CD8-positive, alpha-beta memory T cell (primary cell): ENCODE measurements at regions not wholly inside any gene's neighbourhood (a gene's known extent, or its start where the extent isn't known, plus 50 kb on each side); places are given as distances from the start of the nearest gene placed in this dataset.
A peak's percentile ranks its signal among the peaks of the same experiment; 100 is the strongest.

Experiments
- CTCF ChIA-PET: fragments of 350-600 bp; sonication (Branson Sonifier 250); formaldehyde crosslinking; loops from one replicate; lab custom pipeline; 2021; ENCODE audit warnings: antibody characterized with exemption; lab: Charles Lee
- POLR2A ChIA-PET: fragments of 350-600 bp; sonication (Branson Sonifier 250); formaldehyde crosslinking; loops from one replicate; lab custom pipeline; 2021; ENCODE audit warnings: antibody characterized with exemption; lab: Charles Lee
- DNase-seq, 5 donors: peaks; one replicate each; pipeline versions ENCODE4 v3.0.0 to v3.0.0-alpha.2; 2020 to 2022; ENCODE audit warnings: mixed read lengths in 1 of 5
- H3K27ac ChIP-seq: one replicate; pipeline ENCODE4 v1.7.0; 2013; ENCODE audit warnings: low read depth, mild to moderate bottlenecking, low read length, moderate library complexity
- H3K27me3 ChIP-seq: 2 replicates; pipeline ENCODE4 v1.7.0; 2013; ENCODE audit warnings: low read length, mild to moderate bottlenecking; ENCODE audit not compliant: insufficient read depth, poor library complexity, severe bottlenecking
- H3K36me3 ChIP-seq: 2 replicates; pipeline ENCODE4 v1.7.0; 2013; ENCODE audit warnings: mild to moderate bottlenecking, low read length, moderate library complexity; ENCODE audit not compliant: insufficient read depth
- H3K4me1 ChIP-seq: 2 replicates; pipeline ENCODE4 v1.7.0; 2013; ENCODE audit warnings: mild to moderate bottlenecking, low read length, moderate library complexity; ENCODE audit not compliant: insufficient read depth
- H3K4me3 ChIP-seq: 2 replicates; pipeline ENCODE4 v1.7.0; 2013; ENCODE audit warnings: mild to moderate bottlenecking, low read length
- H3K9me3 ChIP-seq: 2 replicates; pipeline ENCODE4 v1.7.0; 2013; ENCODE audit warnings: mild to moderate bottlenecking, low read length
- H3K27ac Mint-ChIP-seq, 8 donors: one replicate each; pipeline ENCODE4 v1.8.0; 2020 to 2021; ENCODE audit warnings: mixed read lengths in 8 of 8, mild to moderate bottlenecking in 6 of 8, inconsistent platforms in 3 of 8, moderate library complexity in 3 of 8
- H3K27me3 Mint-ChIP-seq, 2 donors: one replicate each; pipeline ENCODE4 v1.8.0; 2020 to 2021; ENCODE audit warnings: mixed read lengths in 2 of 2, mild to moderate bottlenecking in 1 of 2, moderate library complexity in 1 of 2
- H3K36me3 Mint-ChIP-seq, 3 donors: one replicate each; pipeline ENCODE4 v1.8.0; 2020 to 2021; ENCODE audit warnings: mixed read lengths in 3 of 3, inconsistent platforms in 1 of 3, mild to moderate bottlenecking in 1 of 3
- H3K4me1 Mint-ChIP-seq, 3 donors: one replicate each; pipeline ENCODE4 v1.8.0; 2020 to 2021; ENCODE audit warnings: mixed read lengths in 3 of 3, inconsistent platforms in 1 of 3, mild to moderate bottlenecking in 1 of 3
- H3K4me3 Mint-ChIP-seq, 7 donors: one replicate each; pipeline ENCODE4 v1.8.0; 2020 to 2021; ENCODE audit warnings: mixed read lengths in 7 of 7, mild to moderate bottlenecking in 6 of 7, moderate library complexity in 4 of 7, inconsistent platforms in 2 of 7
- H3K9me3 Mint-ChIP-seq, 5 donors: one replicate each; pipeline ENCODE4 v1.8.0; 2020 to 2022; ENCODE audit warnings: mixed read lengths in 5 of 5, mild to moderate bottlenecking in 3 of 5, moderate library complexity in 2 of 5, inconsistent platforms in 1 of 5

DNA sequence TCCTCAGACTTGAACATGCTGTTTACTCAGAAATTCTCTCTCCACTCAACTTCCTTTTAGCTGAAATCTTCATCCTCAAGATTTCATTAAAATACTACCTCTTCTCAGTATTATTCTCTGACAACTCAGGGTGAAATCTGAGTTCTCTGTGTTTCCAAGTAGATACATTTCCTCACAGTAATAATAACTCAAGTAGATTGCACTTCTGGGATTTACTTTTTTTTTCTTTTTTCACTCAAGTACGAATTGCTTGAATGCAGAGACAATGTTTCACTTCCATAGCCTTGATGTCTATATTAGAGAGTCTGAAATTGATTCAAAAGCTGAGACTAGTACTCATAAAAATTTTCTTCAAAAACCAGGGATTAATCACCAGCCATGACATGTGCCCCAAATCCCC lies 166.4 kb downstream of the SLITRK5 start:
- no peak for DNase-seq
- H3K36me3 Mint-ChIP-seq, result no peaks in the 10 kb centered on the region
- ChIA-PET CTCF (no interaction called here), POLR2A (no interaction called here)
- H3K27ac ChIP-seq, result no peak overlapping the region
- H3K9me3 ChIP-seq, result no peaks in the 10 kb centered on the region
- peaks cover 0 to 11% (median 4%) of the 10 kb centered on the region in 5 donors for H3K9me3 Mint-ChIP-seq
- H3K4me3 ChIP-seq, result no peak overlapping the region
- H3K27ac Mint-ChIP-seq, result peak overlapping the region in 1 of 8 donors; percentile 37
- H3K36me3 ChIP-seq, result no peaks in the 10 kb centered on the region
- no peaks in the 10 kb centered on the region for H3K4me1 ChIP-seq
- H3K4me1 Mint-ChIP-seq, result no peaks in the 10 kb centered on the region
- H3K4me3 Mint-ChIP-seq, result no peak overlapping the region
- H3K27me3 ChIP-seq, result no peaks in the 10 kb centered on the region
- no peaks in the 10 kb centered on the region for H3K27me3 Mint-ChIP-seq

GRCh38 chr13:87837946-87838345 lies 166.8 kb downstream of the SLITRK5 start:
- Mint-ChIP-seq H3K9me3 (peaks cover 0 to 11% (median 4%) of the 10 kb centered on the region in 5 donors), H3K27ac (no peak overlapping the region), H3K4me3 (no peak overlapping the region), H3K36me3 (no peaks in the 10 kb centered on the region), H3K27me3 (no peaks in the 10 kb centered on the region), H3K4me1 (no peaks in the 10 kb centered on the region)
- Histone ChIP-seq H3K9me3 (no peaks in the 10 kb centered on the region), H3K4me3 (no peak overlapping the region), H3K4me1 (no peaks in the 10 kb centered on the region), H3K36me3 (no peaks in the 10 kb centered on the region), H3K27me3 (no peaks in the 10 kb centered on the region), H3K27ac (no peak overlapping the region)
- CTCF ChIA-PET, result no interaction called here
- POLR2A ChIA-PET, result no interaction called here
- DNase-seq, result no peak

DNA sequence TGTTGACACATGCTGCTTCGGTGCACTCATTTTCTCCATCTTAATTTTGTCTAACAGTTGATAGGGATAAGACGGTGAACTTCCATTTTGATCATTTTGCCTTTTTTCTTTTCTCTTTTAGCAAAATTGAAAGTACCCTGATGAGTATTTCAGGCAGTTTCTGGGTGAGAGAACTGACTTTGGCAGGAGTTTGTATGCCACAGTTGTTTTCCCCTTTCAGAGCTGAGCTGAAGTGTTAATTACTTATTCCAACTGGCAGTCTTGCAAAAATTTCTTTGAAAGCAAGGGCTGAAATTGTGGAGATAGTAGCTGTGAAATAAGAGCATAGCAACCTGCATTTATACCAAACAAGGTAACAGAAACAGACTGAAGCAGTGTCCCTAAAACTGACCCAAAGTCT lies 180.2 kb downstream of the SLITRK5 start:
- Histone ChIP-seq H3K4me3 (no peak overlapping the region), H3K4me1 (no peaks in the 10 kb centered on the region), H3K9me3 (no peaks in the 10 kb centered on the region), H3K27me3 (no peaks in the 10 kb centered on the region), H3K27ac (no peak overlapping the region), H3K36me3 (no peaks in the 10 kb centered on the region)
- CTCF ChIA-PET, result no interaction called here
- no peak for DNase-seq
- no peaks in the 10 kb centered on the region for H3K36me3 Mint-ChIP-seq
- H3K4me3 Mint-ChIP-seq, result no peak overlapping the region
- POLR2A ChIA-PET, result no interaction called here
- no peaks in the 10 kb centered on the region for H3K4me1 Mint-ChIP-seq
- H3K27ac Mint-ChIP-seq, result no peak overlapping the region
- no peaks in the 10 kb centered on the region for H3K27me3 Mint-ChIP-seq
- H3K9me3 Mint-ChIP-seq, result peaks cover 9 to 33% (median 11%) of the 10 kb centered on the region in 5 donors

- Mint-ChIP-seq H3K4me3 (no peak overlapping the region), H3K27me3 (no peaks in the 10 kb centered on the region), H3K4me1 (no peaks in the 10 kb centered on the region), H3K36me3 (no peaks in the 10 kb centered on the region), H3K27ac (no peak overlapping the region), H3K9me3 (peaks cover 6 to 38% (median 8%) of the 10 kb centered on the region in 5 donors)
- H3K4me1 ChIP-seq, result no peaks in the 10 kb centered on the region
- H3K9me3 ChIP-seq, result no peaks in the 10 kb centered on the region
- DNase-seq, result no peak
- CTCF ChIA-PET, result no interaction called here
- POLR2A ChIA-PET, result no interaction called here
- no peaks in the 10 kb centered on the region for H3K27me3 ChIP-seq
- no peak overlapping the region for H3K4me3 ChIP-seq
- no peaks in the 10 kb centered on the region for H3K36me3 ChIP-seq
- H3K27ac ChIP-seq, result no peak overlapping the region
These were observed 184.4 kb downstream of the SLITRK5 start for GRCh38 chr13:87855553-87855952.

DNA sequence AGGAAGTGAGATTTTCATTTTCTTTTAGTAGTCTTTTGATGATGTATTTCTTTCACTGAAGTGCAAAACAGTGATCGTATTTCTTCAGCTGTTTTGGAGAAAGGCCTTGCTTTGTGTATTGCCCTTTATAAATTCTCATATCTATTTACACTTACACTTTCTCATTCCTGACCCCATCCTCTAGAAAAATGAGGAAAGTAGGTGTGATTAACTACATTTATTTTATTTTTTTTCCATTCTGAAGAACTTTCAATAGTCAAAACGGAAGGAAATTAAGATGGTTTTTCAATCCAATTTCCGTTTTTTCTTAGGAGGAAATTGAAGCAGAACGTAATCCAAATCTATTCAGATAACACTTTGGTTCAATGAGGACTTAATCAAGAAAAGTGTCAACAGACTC lies 188.1 kb downstream of the SLITRK5 start:
- no peak overlapping the region for H3K4me3 Mint-ChIP-seq
- CTCF ChIA-PET, result no interaction called here
- no peaks in the 10 kb centered on the region for H3K36me3 Mint-ChIP-seq

DNA sequence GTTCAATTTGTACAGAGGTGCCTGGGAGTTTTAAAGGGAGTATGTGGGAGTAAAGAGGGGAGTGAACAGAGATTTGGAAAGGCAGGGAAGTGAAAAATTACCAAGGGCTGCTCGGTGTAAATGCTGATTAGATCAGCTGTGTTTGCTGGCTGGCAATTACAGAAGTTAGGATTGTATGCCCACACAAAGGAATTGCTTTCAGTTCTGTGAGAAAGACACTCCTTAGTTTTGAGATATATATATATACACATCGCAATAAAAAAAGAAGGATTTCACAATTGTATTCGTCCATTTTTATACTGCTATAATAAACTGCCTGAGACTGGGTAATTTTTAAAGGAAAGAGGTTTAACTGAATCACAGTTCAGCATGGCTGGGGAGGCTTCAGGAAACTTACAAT lies 196.3 kb downstream of the SLITRK5 start:
- Mint-ChIP-seq H3K4me3 (no peak overlapping the region), H3K27ac (peak overlapping the region in 1 of 8 donors; percentile 52), H3K4me1 (no peaks in the 10 kb centered on the region), H3K27me3 (no peaks in the 10 kb centered on the region), H3K9me3 (peaks cover 0 to 15% (median 3%) of the 10 kb centered on the region in 5 donors), H3K36me3 (no peaks in the 10 kb centered on the region)
- ChIA-PET CTCF (no interaction called here), POLR2A (no interaction called here)
- Histone ChIP-seq H3K9me3 (no peaks in the 10 kb centered on the region), H3K27ac (no peak overlapping the region), H3K36me3 (no peaks in the 10 kb centered on the region), H3K4me3 (no peak overlapping the region), H3K27me3 (no peaks in the 10 kb centered on the region), H3K4me1 (no peaks in the 10 kb centered on the region)
- no peak for DNase-seq

More for the DNA sequence above, 188.1 kb downstream of the SLITRK5 start:
- Histone ChIP-seq H3K4me3 (no peak overlapping the region), H3K36me3 (no peaks in the 10 kb centered on the region), H3K9me3 (no peaks in the 10 kb centered on the region), H3K27ac (no peak overlapping the region), H3K27me3 (no peaks in the 10 kb centered on the region), H3K4me1 (no peaks in the 10 kb centered on the region)
- Mint-ChIP-seq H3K27me3 (no peaks in the 10 kb centered on the region), H3K4me1 (no peaks in the 10 kb centered on the region), H3K9me3 (peaks cover 0 to 23% (median 3%) of the 10 kb centered on the region in 5 donors), H3K27ac (no peak overlapping the region)
- DNase-seq, result no peak
- POLR2A ChIA-PET, result no interaction called here

- H3K4me3 Mint-ChIP-seq, result no peak overlapping the region
These were observed 197.6 kb downstream of the SLITRK5 start for GRCh38 chr13:87868731-87869130.

GRCh38 chr13:87872813-87873212 lies 201.6 kb downstream of the SLITRK5 start:
- Histone ChIP-seq H3K36me3 (no peaks in the 10 kb centered on the region), H3K9me3 (no peaks in the 10 kb centered on the region), H3K27me3 (no peaks in the 10 kb centered on the region), H3K4me3 (no peak overlapping the region), H3K27ac (no peak overlapping the region), H3K4me1 (no peaks in the 10 kb centered on the region)
- no peak overlapping the region for H3K27ac Mint-ChIP-seq
- no peaks in the 10 kb centered on the region for H3K36me3 Mint-ChIP-seq
- CTCF ChIA-PET, result no interaction called here
- peaks cover 0 to 9% (median 3%) of the 10 kb centered on the region in 5 donors for H3K9me3 Mint-ChIP-seq
- H3K4me3 Mint-ChIP-seq, result no peak overlapping the region
- H3K27me3 Mint-ChIP-seq, result no peaks in the 10 kb centered on the region
- POLR2A ChIA-PET, result no interaction called here
- H3K4me1 Mint-ChIP-seq, result no peaks in the 10 kb centered on the region
- DNase-seq, result no peak

More at GRCh38 chr13:87868731-87869130, 197.6 kb downstream of the SLITRK5 start:
- H3K36me3 Mint-ChIP-seq, result no peaks in the 10 kb centered on the region
- Histone ChIP-seq H3K4me1 (no peaks in the 10 kb centered on the region), H3K27ac (no peak overlapping the region), H3K27me3 (no peaks in the 10 kb centered on the region), H3K9me3 (no peaks in the 10 kb centered on the region), H3K4me3 (no peak overlapping the region), H3K36me3 (no peaks in the 10 kb centered on the region)
- H3K4me1 Mint-ChIP-seq, result no peaks in the 10 kb centered on the region
- POLR2A ChIA-PET, result no interaction called here
- peaks cover 0 to 15% (median 3%) of the 10 kb centered on the region in 5 donors for H3K9me3 Mint-ChIP-seq
- no peak for DNase-seq
- no peak overlapping the region for H3K27ac Mint-ChIP-seq
- no peaks in the 10 kb centered on the region for H3K27me3 Mint-ChIP-seq
- CTCF ChIA-PET, result no interaction called here

DNA sequence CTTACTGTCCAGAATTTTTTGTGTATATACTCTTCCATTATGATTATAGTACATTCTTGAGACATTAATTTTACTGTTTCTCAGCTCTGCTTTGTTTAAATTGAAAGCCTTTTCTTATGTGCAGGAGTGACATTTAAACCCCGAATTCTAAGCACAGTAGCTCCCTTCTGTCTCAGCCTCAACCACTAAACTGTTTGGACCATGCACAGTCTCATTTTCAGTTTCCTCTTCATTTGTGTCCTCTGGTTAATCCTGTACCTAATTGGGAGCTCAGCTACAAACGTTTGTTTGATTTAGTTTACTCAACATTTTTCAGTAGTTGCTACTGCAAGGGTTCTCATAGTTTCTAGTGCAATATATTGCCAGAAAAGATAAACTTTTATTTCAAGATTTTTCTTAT lies 206.3 kb downstream of the SLITRK5 start:
- H3K36me3 Mint-ChIP-seq, result no peaks in the 10 kb centered on the region
- no peak overlapping the region for H3K4me3 ChIP-seq
- no peak overlapping the region for H3K27ac ChIP-seq
- H3K9me3 Mint-ChIP-seq, result peaks cover 0 to 8% (median 0%) of the 10 kb centered on the region in 5 donors
- DNase-seq, result no peak
- no peaks in the 10 kb centered on the region for H3K27me3 ChIP-seq
- H3K36me3 ChIP-seq, result no peaks in the 10 kb centered on the region
- H3K9me3 ChIP-seq, result no peaks in the 10 kb centered on the region
- POLR2A ChIA-PET, result no interaction called here
- no peak overlapping the region for H3K4me3 Mint-ChIP-seq
- H3K27ac Mint-ChIP-seq, result peak overlapping the region in 1 of 8 donors; percentile 25
- no peaks in the 10 kb centered on the region for H3K4me1 ChIP-seq
- H3K27me3 Mint-ChIP-seq, result no peaks in the 10 kb centered on the region
- no peaks in the 10 kb centered on the region for H3K4me1 Mint-ChIP-seq
- CTCF ChIA-PET, result no interaction called here
